ENCODE measurements at regions not wholly inside any gene's neighbourhood (a gene's known extent, or its start where the extent isn't known, plus 50 kb on each side); places are given as distances from the start of the nearest gene placed in this dataset.

DNA sequence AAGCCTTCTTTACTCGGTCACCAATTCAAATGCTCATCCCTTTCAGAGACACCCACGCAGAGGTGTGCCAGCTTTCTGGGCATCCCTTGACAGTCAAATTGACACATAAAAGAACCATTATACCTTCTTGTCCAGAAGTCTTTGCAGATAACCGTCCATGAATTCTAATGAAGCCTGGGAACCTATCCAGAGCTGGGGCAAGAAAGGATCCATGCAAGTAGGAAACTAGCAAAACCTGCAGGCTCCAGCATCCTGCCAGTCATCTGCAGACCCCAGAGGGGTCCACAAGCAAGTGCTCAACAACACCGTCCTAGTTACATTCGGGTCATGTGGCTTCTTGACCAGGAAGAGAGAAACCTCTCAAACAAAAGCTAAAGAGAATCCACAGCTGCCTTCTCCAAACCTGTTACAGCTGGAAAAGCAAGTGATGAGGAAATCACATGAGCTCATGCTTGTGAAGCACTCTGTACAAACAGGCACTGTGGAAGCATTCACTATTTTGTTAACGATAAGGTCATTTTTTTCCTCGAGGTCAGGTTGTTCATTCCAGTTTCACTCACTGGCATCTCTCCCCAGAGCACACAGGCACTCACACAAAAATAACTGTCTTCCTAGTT lies 80.2 kb upstream of the DMRT1 start:
- H3K27ac ChIP-seq (ENCODE audit: low read depth in 2 of 2, low read length in 1 of 2) = no peak overlapping the region
- ChIA-PET POLR2A (no interaction called here), CTCF (no interaction called here)
- no peaks in the 10 kb centered on the region for H3K36me3 ChIP-seq (replicated peaks in 1 of 2; ENCODE audit: control insufficient read depth in 1 of 2, insufficient read depth in 2 of 2, low read length in 1 of 2)
- 20% methylated on average over 7 of the region's 7 CpGs for WGBS (ENCODE audit: low lambda C conversion rate)
- no peaks in the 10 kb centered on the region for H3K4me1 ChIP-seq (ENCODE audit: control insufficient read depth in 1 of 2, insufficient read depth in 2 of 2, low read depth in 1 of 2, low read length in 1 of 2)
- TF ChIP-seq EP300 (IDR thresholded peaks at IDR 0.05; ENCODE audit: borderline replicate concordance in 1 of 2, low read depth in 1 of 2, low read length in 1 of 2) (no peak), MEF2A (IDR thresholded peaks at IDR 0.05; ENCODE audit: borderline replicate concordance, low read depth) (no peak), SMC3 (IDR thresholded peaks at IDR 0.05; ENCODE audit: low read depth, low read length) (no peak), GABPA (IDR thresholded peaks at IDR 0.05; ENCODE audit: low read depth) (no peak), SIN3A (IDR thresholded peaks at IDR 0.05; ENCODE audit: borderline replicate concordance, low read depth, low read length) (no peak), GATA2 (CRISPR knock-in tag; IDR thresholded peaks at IDR 0.05) (no peak)
- TF ChIP-seq, protein P1, sequence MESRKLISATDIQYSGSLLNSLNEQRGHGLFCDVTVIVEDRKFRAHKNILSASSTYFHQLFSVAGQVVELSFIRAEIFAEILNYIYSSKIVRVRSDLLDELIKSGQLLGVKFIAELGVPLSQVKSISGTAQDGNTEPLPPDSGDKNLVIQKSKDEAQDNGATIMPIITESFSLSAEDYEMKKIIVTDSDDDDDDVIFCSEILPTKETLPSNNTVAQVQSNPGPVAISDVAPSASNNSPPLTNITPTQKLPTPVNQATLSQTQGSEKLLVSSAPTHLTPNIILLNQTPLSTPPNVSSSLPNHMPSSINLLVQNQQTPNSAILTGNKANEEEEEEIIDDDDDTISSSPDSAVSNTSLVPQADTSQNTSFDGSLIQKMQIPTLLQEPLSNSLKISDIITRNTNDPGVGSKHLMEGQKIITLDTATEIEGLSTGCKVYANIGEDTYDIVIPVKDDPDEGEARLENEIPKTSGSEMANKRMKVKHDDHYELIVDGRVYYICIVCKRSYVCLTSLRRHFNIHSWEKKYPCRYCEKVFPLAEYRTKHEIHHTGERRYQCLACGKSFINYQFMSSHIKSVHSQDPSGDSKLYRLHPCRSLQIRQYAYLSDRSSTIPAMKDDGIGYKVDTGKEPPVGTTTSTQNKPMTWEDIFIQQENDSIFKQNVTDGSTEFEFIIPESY (IDR thresholded peaks at IDR 0.05; ENCODE audit: borderline replicate concordance, low read depth) = no peak
- H3F3A ChIP-seq (replicated peaks; ENCODE audit: insufficient read depth) = no peaks in the 10 kb centered on the region
- H3K27me3 ChIP-seq (ENCODE audit: insufficient read depth) = peaks cover 67% of the 10 kb centered on the region
- no peak overlapping the region for H3K4me3 ChIP-seq (ENCODE audit: low read depth in 2 of 2, low read length in 1 of 2)
- no peaks in the 10 kb centered on the region for H3K79me2 ChIP-seq (ENCODE audit: insufficient read depth)
- no peaks in the 10 kb centered on the region for H3K9me2 ChIP-seq
- H4K20me1 ChIP-seq (ENCODE audit: insufficient read depth) = no peaks in the 10 kb centered on the region
- H3K9me3 ChIP-seq = no peaks in the 10 kb centered on the region
- no peak overlapping the region for H3K9ac ChIP-seq
- DNase-seq = no peak
- H3K4me2 ChIP-seq = no peak overlapping the region
- no peak overlapping the region for H2AFZ ChIP-seq (ENCODE audit: low read depth)

DNA sequence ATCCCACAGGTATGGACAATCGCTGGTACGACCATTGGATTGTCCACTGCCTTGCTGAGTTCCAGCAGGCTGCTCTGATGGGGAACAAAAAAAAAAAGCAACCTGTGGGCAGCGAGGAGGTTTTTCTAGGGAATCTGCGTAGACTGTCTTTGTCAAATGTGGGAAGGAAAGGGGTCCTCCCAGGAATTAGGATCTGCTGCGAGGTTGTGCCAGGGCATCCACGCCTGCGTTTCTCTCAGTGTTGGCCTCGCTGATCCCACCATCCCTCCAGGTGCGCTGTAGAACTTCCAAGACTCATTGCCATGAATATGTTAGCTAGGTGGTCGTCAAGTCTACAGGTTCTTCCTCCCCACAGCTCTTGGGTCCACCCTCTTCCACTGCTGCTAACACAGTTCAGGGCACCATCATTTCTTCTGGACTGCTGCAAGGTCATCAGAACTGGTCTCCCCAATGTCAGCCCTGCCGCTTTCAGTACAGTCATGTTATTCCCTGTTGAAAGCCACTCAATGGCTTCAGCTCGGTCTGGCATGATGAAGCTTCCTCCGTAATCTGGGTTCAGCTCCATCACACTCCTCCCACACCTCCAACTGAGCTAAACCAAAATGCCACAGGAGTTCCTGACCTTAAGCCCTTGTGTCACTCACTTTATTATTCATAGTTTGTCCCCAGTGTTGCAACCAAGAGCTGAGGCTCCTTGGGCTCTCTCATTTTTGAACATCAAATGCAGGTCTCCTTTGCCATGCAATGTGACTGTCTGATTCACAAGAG lies 79.5 kb upstream of the DMRT1 start:
- DNase-seq = no peak
- H3F3A ChIP-seq (replicated peaks; ENCODE audit: insufficient read depth) = no peaks in the 10 kb centered on the region
- CTCF ChIA-PET = no interaction called here
- H4K20me1 ChIP-seq (ENCODE audit: insufficient read depth) = no peaks in the 10 kb centered on the region
- H2AFZ ChIP-seq (ENCODE audit: low read depth) = no peak overlapping the region
- no peak overlapping the region for H3K4me2 ChIP-seq
- H3K27me3 ChIP-seq (ENCODE audit: insufficient read depth) = peaks cover 74% of the 10 kb centered on the region
- WGBS (ENCODE audit: low lambda C conversion rate) = 13% methylated on average over 13 of the region's 13 CpGs
- no peaks in the 10 kb centered on the region for H3K4me1 ChIP-seq (ENCODE audit: control insufficient read depth in 1 of 2, insufficient read depth in 2 of 2, low read depth in 1 of 2, low read length in 1 of 2)
- no peaks in the 10 kb centered on the region for H3K79me2 ChIP-seq (ENCODE audit: insufficient read depth)
- H3K9ac ChIP-seq = no peak overlapping the region
- POLR2A ChIA-PET = no interaction called here
- H3K9me2 ChIP-seq = no peaks in the 10 kb centered on the region
- no peaks in the 10 kb centered on the region for H3K9me3 ChIP-seq
- TF ChIP-seq NRF1 (IDR thresholded peaks at IDR 0.05; ENCODE audit: low read depth, low read length) (no peak), RFX5 (IDR thresholded peaks at IDR 0.05; ENCODE audit: low read length) (no peak)
- H3K36me3 ChIP-seq (replicated peaks in 1 of 2; ENCODE audit: control insufficient read depth in 1 of 2, insufficient read depth in 2 of 2, low read length in 1 of 2) = no peaks in the 10 kb centered on the region
- H3K27ac ChIP-seq (ENCODE audit: low read depth in 2 of 2, low read length in 1 of 2) = no peak overlapping the region
- H3K4me3 ChIP-seq (ENCODE audit: low read depth in 2 of 2, low read length in 1 of 2) = no peak overlapping the region

Measured in SK-N-SH (cell line).